ENCODE measurements at regions not wholly inside any gene's neighbourhood (a gene's known extent, or its start where the extent isn't known, plus 50 kb on each side); places are given as distances from the start of the nearest gene placed in this dataset.

- no peak for DNase-seq
These were observed 179.4 kb upstream of the HS6ST1 start for GRCh38 chr2:128498086-128498485.

GRCh38 chr2:128498589-128498988 is 179.9 kb upstream of the HS6ST1 start:
- no peak for DNase-seq

GRCh38 chr2:128499367-128500137 is 180.9 kb upstream of the HS6ST1 start:
- no peak for DNase-seq

GRCh38 chr2:128500138-128500800 is 181.6 kb upstream of the HS6ST1 start:
- no peak for DNase-seq

- DNase-seq: no peak
These were observed 182.5 kb upstream of the HS6ST1 start for GRCh38 chr2:128501006-128501690.

GRCh38 chr2:128501700-128502099 is 183.0 kb upstream of the HS6ST1 start:
- DNase-seq: no peak

GRCh38 chr2:128502200-128502599 is 183.5 kb upstream of the HS6ST1 start:
- no peak for DNase-seq

- DNase-seq: no peak
These were observed 184.1 kb upstream of the HS6ST1 start for GRCh38 chr2:128502638-128503246.

- no peak for DNase-seq
These were observed 185.0 kb upstream of the HS6ST1 start for GRCh38 chr2:128503399-128504245.

GRCh38 chr2:128504246-128505149 is 185.8 kb upstream of the HS6ST1 start:
- no peak for DNase-seq

GRCh38 chr2:128505150-128505490 is 186.5 kb upstream of the HS6ST1 start:
- no peak for DNase-seq

GRCh38 chr2:128505575-128506526 is 187.2 kb upstream of the HS6ST1 start:
- no peak for DNase-seq

GRCh38 chr2:128506534-128506933 is 187.9 kb upstream of the HS6ST1 start:
- DNase-seq: no peak

- no peak for DNase-seq
These were observed 192.2 kb upstream of the HS6ST1 start for GRCh38 chr2:128510701-128511397.

GRCh38 chr2:128511731-128512378 is 193.2 kb upstream of the HS6ST1 start:
- DNase-seq: no peak

GRCh38 chr2:128512379-128513115 is 193.9 kb upstream of the HS6ST1 start:
- DNase-seq: no peak

- DNase-seq: peak in 1 of 2 donors; percentile 34
These were observed 194.7 kb upstream of the HS6ST1 start for GRCh38 chr2:128513116-128513960.

- peak in 1 of 2 donors; percentile 58 for DNase-seq
These were observed 195.3 kb upstream of the HS6ST1 start for GRCh38 chr2:128513961-128514283.

All from bone marrow (tissue), 2 donors.